ENCODE measurements at regions not wholly inside any gene's neighbourhood (a gene's known extent, or its start where the extent isn't known, plus 50 kb on each side); places are given as distances from the start of the nearest gene placed in this dataset.

GRCh38 chr4:136471051-136471450 is 1061.2 kb downstream of the PCDH18 start:
- Histone ChIP-seq H3K9me3 (no peaks in the 10 kb centered on the region), H3K36me3 (no peaks in the 10 kb centered on the region)

GRCh38 chr4:136465691-136466090 is 1066.6 kb downstream of the PCDH18 start:
- Histone ChIP-seq H3K27me3 (no peaks in the 10 kb centered on the region), H3K36me3 (no peaks in the 10 kb centered on the region), H3K4me1 (no peaks in the 10 kb centered on the region), H3K4me3 (ENCODE audit: low read depth, low read length) (no peak overlapping the region), H3K9me3 (no peaks in the 10 kb centered on the region)
- TF ChIP-seq, protein P1, sequence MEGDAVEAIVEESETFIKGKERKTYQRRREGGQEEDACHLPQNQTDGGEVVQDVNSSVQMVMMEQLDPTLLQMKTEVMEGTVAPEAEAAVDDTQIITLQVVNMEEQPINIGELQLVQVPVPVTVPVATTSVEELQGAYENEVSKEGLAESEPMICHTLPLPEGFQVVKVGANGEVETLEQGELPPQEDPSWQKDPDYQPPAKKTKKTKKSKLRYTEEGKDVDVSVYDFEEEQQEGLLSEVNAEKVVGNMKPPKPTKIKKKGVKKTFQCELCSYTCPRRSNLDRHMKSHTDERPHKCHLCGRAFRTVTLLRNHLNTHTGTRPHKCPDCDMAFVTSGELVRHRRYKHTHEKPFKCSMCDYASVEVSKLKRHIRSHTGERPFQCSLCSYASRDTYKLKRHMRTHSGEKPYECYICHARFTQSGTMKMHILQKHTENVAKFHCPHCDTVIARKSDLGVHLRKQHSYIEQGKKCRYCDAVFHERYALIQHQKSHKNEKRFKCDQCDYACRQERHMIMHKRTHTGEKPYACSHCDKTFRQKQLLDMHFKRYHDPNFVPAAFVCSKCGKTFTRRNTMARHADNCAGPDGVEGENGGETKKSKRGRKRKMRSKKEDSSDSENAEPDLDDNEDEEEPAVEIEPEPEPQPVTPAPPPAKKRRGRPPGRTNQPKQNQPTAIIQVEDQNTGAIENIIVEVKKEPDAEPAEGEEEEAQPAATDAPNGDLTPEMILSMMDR (IDR thresholded peaks at IDR 0.05; ENCODE audit: low read depth, low read length) = no peak
- DNase-seq = no peak

More at GRCh38 chr4:136471051-136471450, 1061.2 kb downstream of the PCDH18 start:
- no peaks in the 10 kb centered on the region for H3K4me1 ChIP-seq
- TF ChIP-seq, protein P1 (IDR thresholded peaks at IDR 0.05; ENCODE audit: low read depth, low read length) = no peak
- no peaks in the 10 kb centered on the region for H3K27me3 ChIP-seq
- H3K4me3 ChIP-seq (ENCODE audit: low read depth, low read length) = no peak overlapping the region
- DNase-seq = no peak

- no peaks in the 10 kb centered on the region for H3K27me3 ChIP-seq
- no peak overlapping the region for H3K4me3 ChIP-seq (ENCODE audit: low read depth, low read length)
- H3K9me3 ChIP-seq = no peaks in the 10 kb centered on the region
- H3K4me1 ChIP-seq = no peaks in the 10 kb centered on the region
- DNase-seq = no peak
- no peaks in the 10 kb centered on the region for H3K36me3 ChIP-seq
- TF ChIP-seq, protein P1 (IDR thresholded peaks at IDR 0.05; ENCODE audit: low read depth, low read length) = no peak
Observed at GRCh38 chr4:136463941-136464340, 1068.4 kb downstream of the PCDH18 start.

DNA sequence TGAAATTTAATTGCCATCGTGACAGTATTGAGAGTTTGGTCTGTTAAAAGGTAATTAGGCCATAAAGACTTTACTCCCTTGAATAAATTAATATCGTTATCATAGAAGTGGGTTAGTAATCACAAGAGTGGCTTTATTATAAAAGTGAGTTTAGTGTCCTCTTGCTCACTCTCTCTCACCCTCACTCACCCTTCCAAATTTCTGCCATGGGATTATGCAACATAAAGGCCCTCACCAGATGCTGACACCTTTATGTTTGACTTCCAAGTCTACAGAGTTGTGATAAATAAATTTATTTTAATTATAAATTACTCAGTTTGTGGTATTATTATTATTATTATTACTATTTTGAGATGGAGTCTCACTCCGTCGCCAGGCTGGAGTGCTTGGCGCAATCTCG is 1070.8 kb downstream of the PCDH18 start:
- Histone ChIP-seq H3K36me3 (no peaks in the 10 kb centered on the region), H3K4me1 (no peaks in the 10 kb centered on the region), H3K4me3 (ENCODE audit: low read depth, low read length) (no peak overlapping the region), H3K27me3 (no peaks in the 10 kb centered on the region), H3K9me3 (no peaks in the 10 kb centered on the region)
- DNase-seq = no peak
- TF ChIP-seq, protein P1 (IDR thresholded peaks at IDR 0.05; ENCODE audit: low read depth, low read length) = no peak

- Histone ChIP-seq H3K9me3 (no peaks in the 10 kb centered on the region; the same call in 1 of the 2 replicates), H3K27me3 (no peaks in the 10 kb centered on the region), H3K4me3 (ENCODE audit: low read depth, low read length) (no peak overlapping the region), H3K4me1 (no peaks in the 10 kb centered on the region), H3K36me3 (no peaks in the 10 kb centered on the region)
- DNase-seq = no peak
- TF ChIP-seq, protein P1 (IDR thresholded peaks at IDR 0.05; ENCODE audit: low read depth, low read length) = no peak
Observed at GRCh38 chr4:136458326-136458725, 1074.0 kb downstream of the PCDH18 start.

DNA sequence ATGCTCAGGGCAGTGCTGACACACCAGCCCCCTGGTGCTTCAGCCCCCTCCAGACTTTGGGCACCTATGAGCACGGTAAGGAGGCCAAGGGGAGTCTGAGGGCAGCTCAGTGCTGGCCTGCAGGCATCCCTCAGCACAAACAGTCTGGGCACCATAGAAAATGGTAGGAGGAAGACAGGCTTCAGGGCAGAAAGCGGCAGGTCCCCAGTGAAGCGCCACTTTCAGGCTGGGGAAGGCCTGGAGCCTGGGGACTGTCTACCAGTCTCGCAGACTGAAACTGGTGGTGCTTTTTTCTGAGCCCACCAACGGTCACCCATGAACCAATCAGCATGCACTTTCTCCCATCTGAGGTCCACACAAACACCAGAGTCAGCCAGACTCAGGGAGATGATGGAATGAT is 1074.7 kb downstream of the PCDH18 start:
- TF ChIP-seq, protein P1 (IDR thresholded peaks at IDR 0.05; ENCODE audit: low read depth, low read length) = no peak

More for the DNA sequence above, 1074.7 kb downstream of the PCDH18 start:
- Histone ChIP-seq H3K4me3 (ENCODE audit: low read depth, low read length) (no peak overlapping the region), H3K9me3 (no peaks in the 10 kb centered on the region; the same call in 1 of the 2 replicates), H3K4me1 (no peaks in the 10 kb centered on the region), H3K27me3 (no peaks in the 10 kb centered on the region), H3K36me3 (no peaks in the 10 kb centered on the region)
- DNase-seq = no peak

Measured in BE2C (cell line).